Dermis microvascular lymphatic vessel endothelial cell (primary cell): ENCODE measurements at regions not wholly inside any gene's neighbourhood (a gene's known extent, or its start where the extent isn't known, plus 50 kb on each side); places are given as distances from the start of the nearest gene placed in this dataset.

Experiments used
- DNase-seq, 2 donors: peaks; one replicate each; pipeline versions ENCODE4 v3.0.0 to v3.0.0-alpha.2; 2010; ENCODE audit warnings: low read depth in 2 of 2

- DNase-seq = no peak
These were observed 66.6 kb downstream of the NEURL3 start for GRCh38 chr2:96438589-96438988.

- no peak for DNase-seq
These were observed 67.6 kb downstream of the NEURL3 start for GRCh38 chr2:96437512-96437911.

GRCh38 chr2:96436961-96437360, 68.2 kb downstream of the NEURL3 start:
- DNase-seq = no peak

GRCh38 chr2:96436416-96436815, 68.7 kb downstream of the NEURL3 start:
- no peak for DNase-seq

- no peak for DNase-seq
These were observed 73.8 kb downstream of the NEURL3 start for GRCh38 chr2:96431319-96431718.

GRCh38 chr2:96430394-96430988, 74.7 kb downstream of the NEURL3 start:
- DNase-seq = no peak

- DNase-seq = peak; percentile 40 to 77
These were observed 77.2 kb downstream of the NEURL3 start for GRCh38 chr2:96427917-96428316.

GRCh38 chr2:96427169-96427568, 78.0 kb downstream of the NEURL3 start:
- DNase-seq = no peak

- no peak for DNase-seq
These were observed 81.3 kb downstream of the NEURL3 start for GRCh38 chr2:96423828-96424227.
